Astrocyte (in vitro differentiated cells and primary cell): ENCODE measurements at regions not wholly inside any gene's neighbourhood (a gene's known extent, or its start where the extent isn't known, plus 50 kb on each side); places are given as distances from the start of the nearest gene placed in this dataset.

Experiments used
- DNase-seq: peaks from one replicate; pipeline ENCODE4 v3.0.0-alpha.2; 2010; ENCODE audit warnings: low read depth
- FAIRE-seq: peaks from 2 replicates; lab custom pipeline; 2011; peaks lifted over from hg19 to GRCh38; lab: Jason Lieb, UNC
- H2AFZ ChIP-seq: 2 replicates; pipeline ENCODE4 v1.6.0; 2012; ENCODE audit warnings: low read depth, low read length, inconsistent platforms
- H3K27ac ChIP-seq: 2 replicates; pipeline ENCODE4 v1.5.1; 2011; ENCODE audit warnings: low read depth, low read length, inconsistent platforms
- H3K27me3 ChIP-seq: 2 replicates; pipeline ENCODE4 v1.6.0; 2011; ENCODE audit warnings: low read length, inconsistent platforms; ENCODE audit not compliant: insufficient read depth
- H3K36me3 ChIP-seq: 2 replicates; pipeline ENCODE4 v1.5.1; 2011; ENCODE audit warnings: low read length, inconsistent platforms; ENCODE audit not compliant: insufficient read depth
- H3K4me1 ChIP-seq: 2 replicates; pipeline ENCODE4 v1.5.1; 2011; ENCODE audit warnings: low read length, inconsistent platforms; ENCODE audit not compliant: insufficient read depth
- H3K4me2 ChIP-seq: 2 replicates; pipeline ENCODE4 v1.6.0; 2012; ENCODE audit warnings: low read length, inconsistent platforms
- H3K4me3 ChIP-seq: 2 replicates; pipeline ENCODE4 v1.5.1; 2011; ENCODE audit warnings: low read depth, mild to moderate bottlenecking, low read length, inconsistent platforms; ENCODE audit not compliant: insufficient read depth
- H3K79me2 ChIP-seq: 2 replicates; pipeline ENCODE4 v1.6.0; 2012; ENCODE audit warnings: mild to moderate bottlenecking, low read length, inconsistent platforms; ENCODE audit not compliant: insufficient read depth
- H3K9ac ChIP-seq: 2 replicates; pipeline ENCODE4 v1.6.0; 2012; ENCODE audit warnings: mild to moderate bottlenecking, low read length, inconsistent platforms
- H3K9me3 ChIP-seq: 2 replicates; pipeline ENCODE4 v1.5.1; 2012; ENCODE audit warnings: low read depth, mild to moderate bottlenecking, low read length, inconsistent platforms; ENCODE audit not compliant: insufficient read depth
- H4K20me1 ChIP-seq: 2 replicates; pipeline ENCODE4 v1.6.0; 2012; ENCODE audit warnings: low read length, inconsistent platforms; ENCODE audit not compliant: insufficient read depth
- H3K27ac Mint-ChIP-seq: one replicate; pipeline ENCODE4 v1.8.0; 2021; ENCODE audit warnings: mild to moderate bottlenecking, mixed read lengths; ENCODE audit not compliant: unreplicated experiment
- H3K27me3 Mint-ChIP-seq: one replicate; pipeline ENCODE4 v1.8.0; 2021; ENCODE audit warnings: low read depth, mixed read lengths; ENCODE audit not compliant: unreplicated experiment
- H3K36me3 Mint-ChIP-seq: one replicate; pipeline ENCODE4 v1.8.0; 2021; ENCODE audit warnings: low read depth, mixed read lengths; ENCODE audit not compliant: unreplicated experiment
- H3K4me1 Mint-ChIP-seq: one replicate; pipeline ENCODE4 v1.8.0; 2021; ENCODE audit warnings: low read depth, mixed read lengths; ENCODE audit not compliant: unreplicated experiment
- H3K4me3 Mint-ChIP-seq: one replicate; pipeline ENCODE4 v1.8.0; 2021; ENCODE audit warnings: mild to moderate bottlenecking, moderate library complexity, mixed read lengths; ENCODE audit not compliant: unreplicated experiment
- H3K9me3 Mint-ChIP-seq: one replicate; pipeline ENCODE4 v1.8.0; 2021; ENCODE audit warnings: mild to moderate bottlenecking, mixed read lengths; ENCODE audit not compliant: unreplicated experiment
- CTCF ChIP-seq: IDR thresholded peaks from 2 replicates; pipeline ENCODE4 v1.5.1; 2011; ENCODE audit warnings: low read depth, mild to moderate bottlenecking, inconsistent platforms, low read length, moderate library complexity; ENCODE audit not compliant: insufficient read depth
- EZH2 ChIP-seq: IDR thresholded peaks from 2 replicates; pipeline ENCODE4 v1.6.1; 2012; ENCODE audit warnings: mild to moderate bottlenecking, low read length, inconsistent platforms; ENCODE audit not compliant: insufficient read depth

DNA sequence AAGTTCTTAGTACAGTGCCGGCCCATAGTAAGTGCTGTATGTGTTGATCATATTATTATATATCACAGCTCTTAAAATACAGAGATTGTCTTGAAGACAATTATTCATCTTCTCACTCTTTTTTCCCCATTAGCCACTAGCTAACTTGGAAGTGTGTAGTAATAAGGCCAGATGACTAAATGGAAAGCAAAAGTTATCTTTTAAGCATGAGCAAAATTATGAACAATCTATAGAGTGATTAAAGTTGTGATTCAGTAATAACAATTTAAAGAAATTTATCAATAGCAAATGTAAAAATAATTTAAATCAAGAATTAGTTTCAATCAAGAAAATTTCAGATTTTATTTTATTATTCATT is 630.9 kb upstream of the TBL1XR1 start:
- H3K4me1 ChIP-seq: peaks cover 15% of the 10 kb centered on the region
- Mint-ChIP-seq H3K27me3 (no peaks in the 10 kb centered on the region), H3K4me3 (no peak overlapping the region), H3K36me3 (no peaks in the 10 kb centered on the region), H3K4me1 (peaks cover 29% of the 10 kb centered on the region), H3K27ac (no peak overlapping the region), H3K9me3 (no peaks in the 10 kb centered on the region)
- H3K9me3 ChIP-seq: no peaks in the 10 kb centered on the region
- H4K20me1 ChIP-seq: no peaks in the 10 kb centered on the region
- no peak overlapping the region for H3K9ac ChIP-seq
- TF ChIP-seq CTCF (no peak), EZH2 (no peak)
- FAIRE-seq (no peak), DNase-seq (no peak)
- H3K27ac ChIP-seq: peak overlapping the region; percentile 29
- no peak overlapping the region for H3K4me2 ChIP-seq
- no peak overlapping the region for H3K4me3 ChIP-seq
- H3K36me3 ChIP-seq: no peaks in the 10 kb centered on the region
- no peak overlapping the region for H2AFZ ChIP-seq
- no peaks in the 10 kb centered on the region for H3K79me2 ChIP-seq
- no peaks in the 10 kb centered on the region for H3K27me3 ChIP-seq

GRCh38 chr3:177830411-177830849 is 633.1 kb upstream of the TBL1XR1 start:
- no peak overlapping the region for H3K9ac ChIP-seq
- H3K4me3 Mint-ChIP-seq: no peak overlapping the region
- TF ChIP-seq CTCF: no peak
- no peak for TF ChIP-seq EZH2
- H3K4me1 ChIP-seq: peaks cover 19% of the 10 kb centered on the region
- no peaks in the 10 kb centered on the region for H3K27me3 ChIP-seq
- H3K36me3 ChIP-seq: no peaks in the 10 kb centered on the region
- H3K27ac Mint-ChIP-seq: no peak overlapping the region
- FAIRE-seq: peak; percentile 68
- H3K36me3 Mint-ChIP-seq: no peaks in the 10 kb centered on the region
- no peaks in the 10 kb centered on the region for H4K20me1 ChIP-seq
- H3K4me1 Mint-ChIP-seq: peaks cover 37% of the 10 kb centered on the region
- no peak overlapping the region for H3K4me3 ChIP-seq
- H2AFZ ChIP-seq: no peak overlapping the region
- no peaks in the 10 kb centered on the region for H3K9me3 Mint-ChIP-seq
- H3K9me3 ChIP-seq: no peaks in the 10 kb centered on the region
- DNase-seq: peak; percentile 92
- no peaks in the 10 kb centered on the region for H3K79me2 ChIP-seq
- H3K4me2 ChIP-seq: no peak overlapping the region
- H3K27ac ChIP-seq: no peak overlapping the region
- H3K27me3 Mint-ChIP-seq: no peaks in the 10 kb centered on the region

GRCh38 chr3:177831361-177831760 is 634.1 kb upstream of the TBL1XR1 start:
- Histone ChIP-seq H3K9me3 (no peaks in the 10 kb centered on the region), H3K4me3 (no peak overlapping the region), H3K79me2 (no peaks in the 10 kb centered on the region), H3K27ac (no peak overlapping the region), H3K9ac (no peak overlapping the region), H3K27me3 (no peaks in the 10 kb centered on the region), H3K36me3 (no peaks in the 10 kb centered on the region), H4K20me1 (no peaks in the 10 kb centered on the region), H3K4me2 (no peak overlapping the region), H2AFZ (no peak overlapping the region), H3K4me1 (peaks cover 22% of the 10 kb centered on the region)
- H3K36me3 Mint-ChIP-seq: no peaks in the 10 kb centered on the region
- H3K27ac Mint-ChIP-seq: no peak overlapping the region
- H3K4me1 Mint-ChIP-seq: peaks cover 43% of the 10 kb centered on the region
- no peaks in the 10 kb centered on the region for H3K9me3 Mint-ChIP-seq
- no peaks in the 10 kb centered on the region for H3K27me3 Mint-ChIP-seq
- no peak overlapping the region for H3K4me3 Mint-ChIP-seq
- DNase-seq: no peak
- no peak for TF ChIP-seq EZH2
- no peak for TF ChIP-seq CTCF
- no peak for FAIRE-seq
